ENCODE measurements at regions not wholly inside any gene's neighbourhood (a gene's known extent, or its start where the extent isn't known, plus 50 kb on each side); places are given as distances from the start of the nearest gene placed in this dataset.
A peak's percentile ranks its signal among the peaks of the same experiment; 100 is the strongest.
"Not testable (repeated sequence)": the region's sequence is repeated elsewhere in the genome, so short reads cannot be mapped to it uniquely, and the experiment has no call there.

- no peak for DNase-seq (ENCODE audit: low spot score)
Measured at GRCh38 chr1:170376801-170377385, 155.1 kb upstream of the GORAB start.

GRCh38 chr1:170377440-170377839, 154.5 kb upstream of the GORAB start:
- no peak for DNase-seq (ENCODE audit: low spot score)

GRCh38 chr1:170377896-170378634, 153.9 kb upstream of the GORAB start:
- no peak for DNase-seq (ENCODE audit: low spot score)

- DNase-seq (ENCODE audit: low spot score), result no peak
Measured at GRCh38 chr1:170385750-170386149, 146.2 kb upstream of the GORAB start.

GRCh38 chr1:170388489-170388888, 143.5 kb upstream of the GORAB start:
- DNase-seq (ENCODE audit: low spot score), result no peak

GRCh38 chr1:170395149-170395548, 136.8 kb upstream of the GORAB start:
- DNase-seq (ENCODE audit: low spot score), result no peak

- DNase-seq (ENCODE audit: low spot score), result no peak
Measured at GRCh38 chr1:170397061-170397460, 134.9 kb upstream of the GORAB start.

GRCh38 chr1:170402476-170403311, 129.3 kb upstream of the GORAB start:
- DNase-seq (ENCODE audit: low spot score), result no peak

GRCh38 chr1:170407138-170407537, 124.8 kb upstream of the GORAB start:
- DNase-seq (ENCODE audit: low spot score), result no peak

GRCh38 chr1:170407581-170407980, 124.4 kb upstream of the GORAB start:
- no peak for DNase-seq (ENCODE audit: low spot score)

GRCh38 chr1:170410401-170411166, 121.4 kb upstream of the GORAB start:
- no peak for DNase-seq (ENCODE audit: low spot score)

GRCh38 chr1:170414989-170415709, 116.8 kb upstream of the GORAB start:
- DNase-seq (ENCODE audit: low spot score), result no peak

- DNase-seq (ENCODE audit: low spot score), result no peak
Measured at GRCh38 chr1:170415710-170416372, 116.1 kb upstream of the GORAB start.

- no peak for DNase-seq (ENCODE audit: low spot score)
Measured at GRCh38 chr1:170424346-170424745, 107.6 kb upstream of the GORAB start.

- no peak for DNase-seq (ENCODE audit: low spot score)
Measured at GRCh38 chr1:170426596-170426995, 105.4 kb upstream of the GORAB start.

- DNase-seq (ENCODE audit: low spot score), result not testable (repeated sequence)
Measured at GRCh38 chr1:170427002-170427401, 105.0 kb upstream of the GORAB start.

GRCh38 chr1:170436928-170437327, 95.0 kb upstream of the GORAB start:
- no peak for DNase-seq (ENCODE audit: low spot score)

- no peak for DNase-seq (ENCODE audit: low spot score)
Measured at GRCh38 chr1:170445096-170445495, 86.9 kb upstream of the GORAB start.

GRCh38 chr1:170448661-170449158, 83.3 kb upstream of the GORAB start:
- DNase-seq (ENCODE audit: low spot score), result no peak

GRCh38 chr1:170457325-170458050, 74.5 kb upstream of the GORAB start:
- peak; percentile 37 for DNase-seq (ENCODE audit: low spot score)

Data from HT-29 (cell line).